Adipocyte (in vitro differentiated cells): ENCODE measurements at regions not wholly inside any gene's neighbourhood (a gene's known extent, or its start where the extent isn't known, plus 50 kb on each side); places are given as distances from the start of the nearest gene placed in this dataset.

Source experiments
- DNase-seq: peaks from one replicate; pipeline ENCODE4 v3.0.0-alpha.2; 2015; ENCODE audit warnings: low read depth
- H3K27me3 ChIP-seq: replicated peaks from 2 replicates; pipeline ENCODE4 v1.7.0; 2013; ENCODE audit warnings: mild to moderate bottlenecking, low read length, moderate library complexity; ENCODE audit not compliant: control insufficient read depth, insufficient read depth
- H3K36me3 ChIP-seq: 2 replicates; pipeline ENCODE4 v1.7.0; 2013; ENCODE audit warnings: low read length, mild to moderate bottlenecking, moderate library complexity; ENCODE audit not compliant: control insufficient read depth, insufficient read depth, severe bottlenecking
- H3K4me1 ChIP-seq: 2 replicates; pipeline ENCODE4 v1.7.0; 2013; ENCODE audit warnings: mild to moderate bottlenecking, low read length, moderate library complexity; ENCODE audit not compliant: control insufficient read depth, insufficient read depth
- H3K4me3 ChIP-seq: 2 replicates; pipeline ENCODE4 v1.7.0; 2013; ENCODE audit warnings: mild to moderate bottlenecking, low read length, moderate library complexity
- H3K9ac ChIP-seq: 2 replicates; pipeline ENCODE4 v1.7.0; 2013; ENCODE audit warnings: mild to moderate bottlenecking, low read length, moderate library complexity
- H3K9me3 ChIP-seq: 2 replicates; pipeline ENCODE4 v1.7.0; 2013; ENCODE audit warnings: mild to moderate bottlenecking, low read length, moderate library complexity; ENCODE audit not compliant: control insufficient read depth

DNA sequence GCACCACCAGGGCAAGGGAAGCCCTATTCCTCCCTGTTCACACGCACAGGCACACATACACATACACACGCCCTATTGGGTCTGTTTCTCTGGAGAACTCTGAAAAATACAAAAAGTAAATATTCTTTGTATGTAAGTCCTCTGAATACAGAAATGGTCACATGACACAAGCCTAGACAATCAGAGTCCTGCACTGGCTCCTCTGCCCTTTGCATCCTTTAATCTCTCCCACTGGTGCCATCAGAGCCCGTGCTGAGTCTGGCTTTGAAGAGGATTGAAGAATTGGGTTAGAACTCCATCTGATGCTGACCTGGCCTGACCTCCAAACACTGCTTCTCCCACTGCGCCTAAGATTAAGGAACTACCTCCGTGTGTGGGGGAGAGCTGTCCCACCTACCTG lies 273.2 kb upstream of the TBX3 start:
- H3K36me3 ChIP-seq = no peaks in the 10 kb centered on the region
- no peak for DNase-seq
- no peaks in the 10 kb centered on the region for H3K27me3 ChIP-seq
- peaks cover 8% of the 10 kb centered on the region for H3K4me1 ChIP-seq
- no peak overlapping the region for H3K4me3 ChIP-seq
- no peaks in the 10 kb centered on the region for H3K9me3 ChIP-seq
- no peak overlapping the region for H3K9ac ChIP-seq

DNA sequence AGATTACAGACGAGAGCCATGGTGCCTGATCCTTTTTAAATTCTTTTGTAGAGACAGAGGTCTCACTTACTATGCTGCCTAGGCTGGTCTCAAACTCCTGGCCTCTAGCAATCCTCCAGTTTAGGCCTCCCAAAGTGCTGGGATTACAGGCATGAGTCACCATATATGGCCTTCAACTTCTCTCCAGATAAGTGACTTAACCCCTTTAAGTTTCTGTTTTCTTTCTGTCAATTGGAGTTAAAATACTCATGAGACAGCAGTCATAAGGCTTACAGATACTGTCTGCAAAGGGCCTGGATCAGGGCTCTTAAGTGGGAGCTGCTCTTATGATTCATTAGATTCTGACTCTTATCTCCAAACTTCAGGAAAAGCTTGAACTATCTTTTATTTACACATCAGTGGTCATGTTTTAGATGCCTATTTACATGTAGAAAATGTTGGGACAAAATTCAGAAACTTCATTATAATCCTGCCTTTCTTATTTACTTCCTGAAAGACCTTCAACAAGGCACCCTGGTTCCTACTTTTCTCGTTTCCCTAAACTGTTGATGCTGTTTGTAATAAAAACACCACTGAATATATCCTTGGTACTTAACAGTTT lies 271.5 kb upstream of the TBX3 start:
- Histone ChIP-seq H3K4me3 (no peak overlapping the region), H3K9me3 (no peaks in the 10 kb centered on the region), H3K36me3 (no peaks in the 10 kb centered on the region), H3K9ac (no peak overlapping the region), H3K27me3 (no peaks in the 10 kb centered on the region), H3K4me1 (peaks cover 8% of the 10 kb centered on the region)
- no peak for DNase-seq

GRCh38 chr12:114954511-114955055 lies 270.6 kb upstream of the TBX3 start:
- no peak for DNase-seq
- no peak overlapping the region for H3K4me3 ChIP-seq
- H3K36me3 ChIP-seq = no peaks in the 10 kb centered on the region
- H3K9me3 ChIP-seq = no peaks in the 10 kb centered on the region
- H3K4me1 ChIP-seq = peaks cover under 1% of the 10 kb centered on the region
- H3K27me3 ChIP-seq = no peaks in the 10 kb centered on the region
- H3K9ac ChIP-seq = no peak overlapping the region

- Histone ChIP-seq H3K27me3 (no peaks in the 10 kb centered on the region), H3K9me3 (no peaks in the 10 kb centered on the region), H3K4me1 (no peaks in the 10 kb centered on the region), H3K36me3 (no peaks in the 10 kb centered on the region), H3K4me3 (no peak overlapping the region), H3K9ac (no peak overlapping the region)
- no peak for DNase-seq
Measured at GRCh38 chr12:114952573-114953271, 268.7 kb upstream of the TBX3 start.

DNA sequence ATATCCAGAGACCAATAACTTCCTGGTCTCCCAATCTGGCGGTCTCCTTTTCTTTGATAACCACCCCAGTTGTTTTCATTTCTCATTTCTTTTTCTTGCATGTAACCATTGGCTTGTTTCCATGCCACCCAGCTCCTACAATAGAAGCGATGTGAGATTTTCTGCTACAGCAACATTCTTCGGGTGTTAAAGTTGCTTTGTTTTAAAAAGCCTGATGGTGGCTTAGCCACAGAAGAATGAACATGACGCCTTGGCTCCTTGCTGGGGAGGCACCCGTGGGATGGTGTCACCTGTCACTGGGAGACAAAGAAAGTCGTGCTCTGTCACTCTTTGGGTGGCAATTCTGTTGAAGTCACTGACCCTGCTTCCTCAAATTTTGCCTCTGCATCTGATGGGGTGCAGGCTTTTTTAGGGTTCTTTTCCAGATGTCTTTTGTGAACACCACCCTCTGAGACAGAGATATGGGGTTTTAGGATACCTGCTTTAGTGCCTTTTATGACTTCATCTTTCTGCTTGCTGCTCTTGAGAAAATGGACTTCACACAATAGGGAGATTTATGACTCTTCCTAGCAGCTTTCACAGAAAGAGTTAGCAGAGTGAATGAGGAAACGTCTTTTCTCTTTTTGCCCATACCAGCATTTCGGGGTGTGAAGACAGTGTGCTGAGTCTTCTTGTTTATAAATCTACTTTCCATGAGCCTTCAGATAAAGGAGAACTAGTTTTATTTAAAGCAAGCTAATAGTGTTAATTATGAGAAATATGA lies 265.3 kb upstream of the TBX3 start:
- Histone ChIP-seq H3K4me3 (no peak overlapping the region), H3K4me1 (no peaks in the 10 kb centered on the region), H3K9me3 (no peaks in the 10 kb centered on the region), H3K27me3 (no peaks in the 10 kb centered on the region), H3K36me3 (no peaks in the 10 kb centered on the region), H3K9ac (no peak overlapping the region)
- no peak for DNase-seq

GRCh38 chr12:114945351-114945750 lies 261.4 kb upstream of the TBX3 start:
- Histone ChIP-seq H3K36me3 (no peaks in the 10 kb centered on the region), H3K9me3 (no peaks in the 10 kb centered on the region), H3K27me3 (no peaks in the 10 kb centered on the region), H3K4me1 (no peaks in the 10 kb centered on the region), H3K4me3 (no peak overlapping the region), H3K9ac (no peak overlapping the region)
- no peak for DNase-seq

GRCh38 chr12:114944736-114945135 lies 260.8 kb upstream of the TBX3 start:
- Histone ChIP-seq H3K4me1 (no peaks in the 10 kb centered on the region), H3K36me3 (no peaks in the 10 kb centered on the region), H3K4me3 (no peak overlapping the region), H3K9ac (no peak overlapping the region), H3K27me3 (no peaks in the 10 kb centered on the region), H3K9me3 (no peaks in the 10 kb centered on the region)
- DNase-seq = no peak

GRCh38 chr12:114943601-114944000 lies 259.6 kb upstream of the TBX3 start:
- Histone ChIP-seq H3K4me1 (no peaks in the 10 kb centered on the region), H3K4me3 (no peak overlapping the region), H3K27me3 (no peaks in the 10 kb centered on the region), H3K9me3 (no peaks in the 10 kb centered on the region), H3K9ac (no peak overlapping the region), H3K36me3 (no peaks in the 10 kb centered on the region)
- DNase-seq = no peak

GRCh38 chr12:114938487-114939210 lies 254.7 kb upstream of the TBX3 start:
- Histone ChIP-seq H3K36me3 (no peaks in the 10 kb centered on the region), H3K4me1 (peaks cover 11% of the 10 kb centered on the region), H3K9me3 (no peaks in the 10 kb centered on the region), H3K27me3 (no peaks in the 10 kb centered on the region), H3K4me3 (no peak overlapping the region), H3K9ac (no peak overlapping the region)
- DNase-seq = no peak

GRCh38 chr12:114936148-114937079 lies 252.4 kb upstream of the TBX3 start:
- Histone ChIP-seq H3K4me3 (no peak overlapping the region), H3K4me1 (peaks cover 17% of the 10 kb centered on the region), H3K36me3 (no peaks in the 10 kb centered on the region), H3K9me3 (peaks cover under 1% of the 10 kb centered on the region), H3K27me3 (no peaks in the 10 kb centered on the region), H3K9ac (no peak overlapping the region)
- DNase-seq = no peak
